Ishikawa (cell line): ENCODE measurements at regions not wholly inside any gene's neighbourhood (a gene's known extent, or its start where the extent isn't known, plus 50 kb on each side); places are given as distances from the start of the nearest gene placed in this dataset.

ENCODE experiments used
- CEBPB ChIP-seq: IDR thresholded peaks from 2 replicates; pipeline ENCODE4 v1.6.1; 2012
- CREB1 ChIP-seq: IDR thresholded peaks from 2 replicates; pipeline ENCODE4 v1.6.1; 2012; ENCODE audit warnings: low read depth
- EGR1 ChIP-seq: IDR thresholded peaks from 2 replicates; pipeline ENCODE4 v1.6.1; 2012
- EP300 ChIP-seq: IDR thresholded peaks from 2 replicates; pipeline ENCODE4 v1.6.1; 2012; ENCODE audit warnings: borderline replicate concordance
- FOXM1 ChIP-seq: IDR thresholded peaks from 2 replicates; pipeline ENCODE4 v1.6.1; 2012; ENCODE audit warnings: low read depth, borderline replicate concordance
- MAX ChIP-seq: IDR thresholded peaks from 2 replicates; pipeline ENCODE4 v1.6.1; 2012
- NFIC ChIP-seq: IDR thresholded peaks from 2 replicates; pipeline ENCODE4 v1.6.1; 2012
- RAD21 ChIP-seq: IDR thresholded peaks from 2 replicates; pipeline ENCODE4 v1.6.1; 2012; ENCODE audit warnings: low read depth
- REST ChIP-seq: IDR thresholded peaks from 2 replicates; pipeline ENCODE4 v1.6.1; 2012; ENCODE audit warnings: low read depth, mild to moderate bottlenecking
- TAF1 ChIP-seq: IDR thresholded peaks from 2 replicates; pipeline ENCODE4 v1.6.1; 2012; ENCODE audit warnings: low read depth, mild to moderate bottlenecking
- TCF12 ChIP-seq: IDR thresholded peaks from 2 replicates; pipeline ENCODE4 v1.6.1; 2012; ENCODE audit warnings: low read depth
- TEAD4 ChIP-seq: IDR thresholded peaks from 2 replicates; pipeline ENCODE4 v1.6.1; 2012
- USF1 ChIP-seq: IDR thresholded peaks from 2 replicates; pipeline ENCODE4 v1.6.1; 2012
- YY1 ChIP-seq: IDR thresholded peaks from 2 replicates; pipeline ENCODE4 v1.6.1; 2012; ENCODE audit warnings: low read depth
- ZBTB7A ChIP-seq: IDR thresholded peaks from 2 replicates; pipeline ENCODE4 v1.6.1; 2012; ENCODE audit warnings: low read depth

GRCh38 chrX:23465105-23465791 is 130.6 kb downstream of the PTCHD1 start:
- no peak for TF ChIP-seq RAD21
- no peak for TF ChIP-seq CEBPB
- TF ChIP-seq MAX, result no peak
- no peak for TF ChIP-seq TEAD4
- TF ChIP-seq EP300, result no peak
- TF ChIP-seq TAF1, result no peak
- TF ChIP-seq REST, result no peak
- no peak for TF ChIP-seq EGR1
- TF ChIP-seq ZBTB7A, result no peak
- no peak for TF ChIP-seq CREB1
- TF ChIP-seq NFIC, result no peak

- TF ChIP-seq TCF12 (no peak), FOXM1 (no peak), CREB1 (no peak), YY1 (no peak), CEBPB (no peak), NFIC (no peak), TEAD4 (no peak)
Observed at GRCh38 chrX:23465985-23466384, 131.3 kb downstream of the PTCHD1 start.

GRCh38 chrX:23478056-23478455 is 143.4 kb downstream of the PTCHD1 start:
- TF ChIP-seq EP300 (no peak), EGR1 (no peak), CREB1 (no peak)

- TF ChIP-seq CREB1, result no peak
- no peak for TF ChIP-seq TCF12
- no peak for TF ChIP-seq TAF1
- no peak for TF ChIP-seq YY1
- no peak for TF ChIP-seq EGR1
- TF ChIP-seq NFIC, result no peak
- no peak for TF ChIP-seq EP300
- TF ChIP-seq USF1, result no peak
Observed at GRCh38 chrX:23478561-23478960, 143.9 kb downstream of the PTCHD1 start.

GRCh38 chrX:23482561-23482960 is 147.9 kb downstream of the PTCHD1 start:
- no peak for TF ChIP-seq EGR1
- TF ChIP-seq RAD21, result no peak

- TF ChIP-seq TCF12 (no peak), REST (no peak), CREB1 (no peak), YY1 (no peak), NFIC (no peak), TAF1 (no peak), FOXM1 (no peak), EGR1 (no peak), MAX (no peak)
Observed at GRCh38 chrX:23483396-23483795, 148.7 kb downstream of the PTCHD1 start.

- TF ChIP-seq NFIC, result peak; percentile 27; the same call in 1 of the 2 replicates
- TF ChIP-seq RAD21, result no peak
Observed at GRCh38 chrX:23493941-23494374, 159.3 kb downstream of the PTCHD1 start.

GRCh38 chrX:23494741-23495140 is 160.1 kb downstream of the PTCHD1 start:
- no peak for TF ChIP-seq RAD21
- TF ChIP-seq EP300, result no peak
- TF ChIP-seq CREB1, result no peak
- no peak for TF ChIP-seq CEBPB
- no peak for TF ChIP-seq ZBTB7A
- TF ChIP-seq NFIC, result no peak
- no peak for TF ChIP-seq EGR1
- TF ChIP-seq TAF1, result no peak
- TF ChIP-seq YY1, result no peak
- TF ChIP-seq TEAD4, result no peak
- no peak for TF ChIP-seq MAX
- TF ChIP-seq USF1, result no peak
- TF ChIP-seq FOXM1, result no peak
